Skeletal muscle satellite cell (primary cell): ENCODE measurements at regions not wholly inside any gene's neighbourhood (a gene's known extent, or its start where the extent isn't known, plus 50 kb on each side); places are given as distances from the start of the nearest gene placed in this dataset.

Source experiments
- H3K27me3 ChIP-seq: 2 replicates; pipeline ENCODE4 v1.7.0; 2013; ENCODE audit warnings: low read length; ENCODE audit not compliant: control insufficient read depth, insufficient read depth
- H3K36me3 ChIP-seq: 2 replicates; pipeline ENCODE4 v1.7.0; 2013; ENCODE audit warnings: mild to moderate bottlenecking, control low read depth, low read length; ENCODE audit not compliant: insufficient read depth
- H3K4me1 ChIP-seq: 2 replicates; pipeline ENCODE4 v1.7.0; 2013; ENCODE audit warnings: low read length; ENCODE audit not compliant: control insufficient read depth, insufficient read depth
- H3K4me2 ChIP-seq: 2 replicates; pipeline ENCODE4 v1.7.0; 2013; ENCODE audit warnings: mild to moderate bottlenecking, low read length
- H3K4me3 ChIP-seq: 2 replicates; pipeline ENCODE4 v1.7.0; 2013; ENCODE audit warnings: low read length
- H3K9ac ChIP-seq: 2 replicates; pipeline ENCODE4 v1.7.0; 2013; ENCODE audit warnings: mild to moderate bottlenecking, low read depth, low read length, moderate library complexity
- H3K9me3 ChIP-seq: replicated peaks from 2 replicates; pipeline ENCODE4 v1.7.0; 2013; ENCODE audit warnings: mild to moderate bottlenecking, control low read depth, low read length

- Histone ChIP-seq H3K27me3 (no peaks in the 10 kb centered on the region), H3K4me2 (no peak overlapping the region), H3K9ac (no peak overlapping the region), H3K9me3 (peaks cover 7% of the 10 kb centered on the region), H3K4me1 (no peaks in the 10 kb centered on the region), H3K36me3 (no peaks in the 10 kb centered on the region), H3K4me3 (no peak overlapping the region)
Observed at GRCh38 chr4:18291256-18291655, 269.7 kb upstream of the LCORL start.

GRCh38 chr4:18285357-18285756 is 263.8 kb upstream of the LCORL start:
- H3K4me3 ChIP-seq = no peak overlapping the region
- H3K9me3 ChIP-seq = no peaks in the 10 kb centered on the region
- H3K36me3 ChIP-seq = no peaks in the 10 kb centered on the region
- no peak overlapping the region for H3K4me2 ChIP-seq
- no peaks in the 10 kb centered on the region for H3K27me3 ChIP-seq
- H3K9ac ChIP-seq = no peak overlapping the region
- H3K4me1 ChIP-seq = no peaks in the 10 kb centered on the region

- H3K4me3 ChIP-seq = no peak overlapping the region
- no peak overlapping the region for H3K9ac ChIP-seq
- H3K27me3 ChIP-seq = no peaks in the 10 kb centered on the region
- H3K36me3 ChIP-seq = no peaks in the 10 kb centered on the region
- no peaks in the 10 kb centered on the region for H3K9me3 ChIP-seq
- no peak overlapping the region for H3K4me2 ChIP-seq
- H3K4me1 ChIP-seq = no peaks in the 10 kb centered on the region
Observed at GRCh38 chr4:18278244-18278643, 256.7 kb upstream of the LCORL start.

GRCh38 chr4:18262832-18263231 is 241.3 kb upstream of the LCORL start:
- Histone ChIP-seq H3K4me1 (no peaks in the 10 kb centered on the region), H3K27me3 (no peaks in the 10 kb centered on the region), H3K36me3 (no peaks in the 10 kb centered on the region), H3K4me2 (no peak overlapping the region), H3K9me3 (no peaks in the 10 kb centered on the region), H3K4me3 (no peak overlapping the region), H3K9ac (no peak overlapping the region)

GRCh38 chr4:18252052-18252451 is 230.5 kb upstream of the LCORL start:
- Histone ChIP-seq H3K4me2 (no peak overlapping the region), H3K36me3 (no peaks in the 10 kb centered on the region), H3K27me3 (no peaks in the 10 kb centered on the region), H3K9ac (no peak overlapping the region), H3K4me1 (no peaks in the 10 kb centered on the region), H3K4me3 (no peak overlapping the region), H3K9me3 (no peaks in the 10 kb centered on the region)

- Histone ChIP-seq H3K9me3 (no peaks in the 10 kb centered on the region), H3K4me1 (no peaks in the 10 kb centered on the region), H3K36me3 (no peaks in the 10 kb centered on the region), H3K27me3 (no peaks in the 10 kb centered on the region), H3K4me3 (no peak overlapping the region), H3K4me2 (no peak overlapping the region), H3K9ac (no peak overlapping the region)
Observed at GRCh38 chr4:18250564-18250963, 229.0 kb upstream of the LCORL start.

- H3K4me1 ChIP-seq = no peaks in the 10 kb centered on the region
- no peak overlapping the region for H3K9ac ChIP-seq
- H3K4me2 ChIP-seq = no peak overlapping the region
- H3K4me3 ChIP-seq = no peak overlapping the region
- H3K36me3 ChIP-seq = no peaks in the 10 kb centered on the region
- no peaks in the 10 kb centered on the region for H3K9me3 ChIP-seq
- no peaks in the 10 kb centered on the region for H3K27me3 ChIP-seq
Observed at GRCh38 chr4:18248611-18249010, 227.1 kb upstream of the LCORL start.

GRCh38 chr4:18247189-18247588 is 225.6 kb upstream of the LCORL start:
- Histone ChIP-seq H3K27me3 (no peaks in the 10 kb centered on the region), H3K9me3 (no peaks in the 10 kb centered on the region), H3K36me3 (no peaks in the 10 kb centered on the region), H3K9ac (no peak overlapping the region), H3K4me3 (no peak overlapping the region), H3K4me1 (no peaks in the 10 kb centered on the region), H3K4me2 (no peak overlapping the region)

GRCh38 chr4:18242919-18243693 is 221.6 kb upstream of the LCORL start:
- no peaks in the 10 kb centered on the region for H3K27me3 ChIP-seq
- no peak overlapping the region for H3K4me2 ChIP-seq
- H3K36me3 ChIP-seq = no peaks in the 10 kb centered on the region
- H3K4me3 ChIP-seq = no peak overlapping the region
- H3K4me1 ChIP-seq = no peaks in the 10 kb centered on the region
- no peaks in the 10 kb centered on the region for H3K9me3 ChIP-seq
- H3K9ac ChIP-seq = no peak overlapping the region

- Histone ChIP-seq H3K4me1 (no peaks in the 10 kb centered on the region), H3K9ac (no peak overlapping the region), H3K9me3 (no peaks in the 10 kb centered on the region), H3K4me3 (no peak overlapping the region), H3K36me3 (no peaks in the 10 kb centered on the region), H3K27me3 (no peaks in the 10 kb centered on the region), H3K4me2 (no peak overlapping the region)
Observed at GRCh38 chr4:18241727-18242126, 220.2 kb upstream of the LCORL start.

GRCh38 chr4:18234108-18234507 is 212.6 kb upstream of the LCORL start:
- no peaks in the 10 kb centered on the region for H3K27me3 ChIP-seq
- H3K4me3 ChIP-seq = no peak overlapping the region
- no peaks in the 10 kb centered on the region for H3K4me1 ChIP-seq
- no peak overlapping the region for H3K4me2 ChIP-seq
- H3K9me3 ChIP-seq = peaks cover 5% of the 10 kb centered on the region
- H3K36me3 ChIP-seq = no peaks in the 10 kb centered on the region
- no peak overlapping the region for H3K9ac ChIP-seq

- no peak overlapping the region for H3K4me2 ChIP-seq
- H3K9me3 ChIP-seq = peaks cover 5% of the 10 kb centered on the region
- no peak overlapping the region for H3K4me3 ChIP-seq
- no peaks in the 10 kb centered on the region for H3K36me3 ChIP-seq
- H3K27me3 ChIP-seq = no peaks in the 10 kb centered on the region
- no peaks in the 10 kb centered on the region for H3K4me1 ChIP-seq
- H3K9ac ChIP-seq = no peak overlapping the region
Observed at GRCh38 chr4:18231726-18232125, 210.2 kb upstream of the LCORL start.
